CD14-positive monocyte (primary cell): ENCODE measurements at regions not wholly inside any gene's neighbourhood (a gene's known extent, or its start where the extent isn't known, plus 50 kb on each side); places are given as distances from the start of the nearest gene placed in this dataset.

Experiments
- DNase-seq, 3 donors: peaks; one replicate each; pipeline ENCODE4 v3.0.0-alpha.2; 2011 to 2022
- H2AFZ ChIP-seq: 2 replicates; pipeline ENCODE4 v1.6.0; 2012; ENCODE audit warnings: mild to moderate bottlenecking, low read depth, low read length, inconsistent platforms; ENCODE audit not compliant: insufficient read depth, poor library complexity, severe bottlenecking
- H3K27ac ChIP-seq, 2 donors: 1 replicate in 1 of 2; 2 replicates in 1 of 2; pipeline ENCODE4 v1.5.1; 2012 to 2013; ENCODE audit warnings: low read length in 2 of 2, control low read depth in 1 of 2, inconsistent platforms in 1 of 2, low read depth in 1 of 2, mild to moderate bottlenecking in 1 of 2
- H3K27me3 ChIP-seq, 2 donors: one replicate each; pipeline versions ENCODE4 v1.6.0 to v1.6.1; 2011 to 2013; ENCODE audit warnings: low read length in 2 of 2; ENCODE audit not compliant: control insufficient read depth in 2 of 2, insufficient read depth in 2 of 2
- H3K36me3 ChIP-seq, 2 donors: replicated peaks in 1 of 2; 1 replicate in 1 of 2; 2 replicates in 1 of 2; pipeline versions ENCODE4 v1.5.1 to v1.6.1; 2012 to 2013; ENCODE audit warnings: low read length in 2 of 2, control low read depth in 1 of 2, inconsistent platforms in 1 of 2, mild to moderate bottlenecking in 1 of 2; ENCODE audit not compliant: insufficient read depth in 2 of 2, control insufficient read depth in 1 of 2
- H3K4me1 ChIP-seq, 2 donors: 1 replicate in 1 of 2; 2 replicates in 1 of 2; pipeline versions ENCODE4 v1.5.1 to v1.6.1; 2012 to 2013; ENCODE audit warnings: low read length in 2 of 2, control low read depth in 1 of 2, inconsistent platforms in 1 of 2, mild to moderate bottlenecking in 1 of 2, moderate library complexity in 1 of 2; ENCODE audit not compliant: insufficient read depth in 2 of 2, control insufficient read depth in 1 of 2
- H3K4me2 ChIP-seq: replicated peaks from 2 replicates; pipeline ENCODE3; 2012; ENCODE audit warnings: low read length, moderate library complexity, mild to moderate bottlenecking; ENCODE audit not compliant: poor library complexity, severe bottlenecking; ENCODE audit errors: extremely low read depth
- H3K4me3 ChIP-seq, 3 experiments: fragments of 200-600 bp in 1 of 3; sonication (generic) in 1 of 3; replicated peaks in 1 of 3; 1 replicate in 2 of 3; 2 replicates in 1 of 3; pipeline ENCODE4 v1.5.1; 2011 to 2013; ENCODE audit warnings: low read length in 3 of 3, mild to moderate bottlenecking in 3 of 3, control low read depth in 2 of 3, low read depth in 2 of 3, inconsistent platforms in 1 of 3, moderate library complexity in 1 of 3
- H3K79me2 ChIP-seq: 2 replicates; pipeline ENCODE4 v1.6.0; 2012; ENCODE audit warnings: mild to moderate bottlenecking, control low read depth, inconsistent platforms, low read length, moderate library complexity; ENCODE audit not compliant: insufficient read depth
- H3K9ac ChIP-seq: 2 replicates; pipeline ENCODE4 v1.6.0; 2017; ENCODE audit warnings: low read length, mild to moderate bottlenecking; ENCODE audit not compliant: insufficient read depth, poor library complexity, severe bottlenecking
- H3K9me3 ChIP-seq, 2 donors: replicated peaks in 1 of 2; 1 replicate in 1 of 2; 2 replicates in 1 of 2; pipeline versions ENCODE4 v1.5.1 to v1.6.1; 2012 to 2013; ENCODE audit warnings: low read length in 2 of 2, control low read depth in 1 of 2; ENCODE audit not compliant: control insufficient read depth in 1 of 2, insufficient read depth in 1 of 2
- H4K20me1 ChIP-seq: 2 replicates; pipeline ENCODE4 v1.6.0; 2012; ENCODE audit warnings: mild to moderate bottlenecking, low read length, control low read depth, moderate library complexity; ENCODE audit not compliant: insufficient read depth
- H3K27ac Mint-ChIP-seq, 7 donors: one replicate each; pipeline ENCODE4 v1.8.0; 2020; ENCODE audit warnings: mild to moderate bottlenecking in 7 of 7, mixed read lengths in 7 of 7, moderate library complexity in 6 of 7, inconsistent platforms in 2 of 7
- H3K27me3 Mint-ChIP-seq, 3 donors: one replicate each; pipeline ENCODE4 v1.8.0; 2021 to 2022; ENCODE audit warnings: low read depth in 3 of 3, mild to moderate bottlenecking in 3 of 3, mixed read lengths in 3 of 3, moderate library complexity in 3 of 3, inconsistent platforms in 1 of 3
- H3K36me3 Mint-ChIP-seq, 2 donors: one replicate each; pipeline ENCODE4 v1.8.0; 2020; ENCODE audit warnings: mixed read lengths in 2 of 2, inconsistent platforms in 1 of 2, mild to moderate bottlenecking in 1 of 2
- H3K4me1 Mint-ChIP-seq: one replicate; pipeline ENCODE4 v1.8.0; 2020; ENCODE audit warnings: mild to moderate bottlenecking, mixed read lengths
- H3K4me3 Mint-ChIP-seq, 2 donors: one replicate each; pipeline ENCODE4 v1.8.0; 2020; ENCODE audit warnings: mild to moderate bottlenecking in 2 of 2, mixed read lengths in 2 of 2, moderate library complexity in 1 of 2
- H3K9me3 Mint-ChIP-seq, 7 donors: one replicate each; pipeline ENCODE4 v1.8.0; 2020 to 2022; ENCODE audit warnings: mixed read lengths in 7 of 7, mild to moderate bottlenecking in 6 of 7, moderate library complexity in 6 of 7, inconsistent platforms in 2 of 7
- CTCF ChIP-seq: fragments of 200-600 bp; IDR thresholded peaks from one replicate; pipeline ENCODE4 v1.8.0; 2022; ENCODE audit warnings: antibody characterized with exemption, mild to moderate bottlenecking
- WGBS: methylation state at CpG from one replicate; pipeline ENCODE4 v1.1.5; 2013; ENCODE audit warnings: missing lambda C conversion rate; ENCODE audit not compliant: insufficient coverage; 5-methylcytosine and 5-hydroxymethylcytosine counted together
- intact Hi-C, 2 donors: fragments of 100-400 bp; cut with micrococcal nuclease; formaldehyde crosslinking; loops; one replicate each; pipeline versions ENCODE4 v1.15.0 to v1.15.1; 2023

GRCh38 chr13:85254641-85255040 lies 544.6 kb downstream of the SLITRK6 start:
- Histone ChIP-seq H3K9me3 (peaks cover 0 to 11% of the 10 kb centered on the region in 2 donors), H3K4me3 (no peak overlapping the region), H2AFZ (no peak overlapping the region), H3K4me1 (no peaks in the 10 kb centered on the region), H3K36me3 (no peaks in the 10 kb centered on the region), H3K27me3 (no peaks in the 10 kb centered on the region), H4K20me1 (no peaks in the 10 kb centered on the region), H3K27ac (no peak overlapping the region), H3K4me2 (no peak overlapping the region), H3K9ac (no peak overlapping the region), H3K79me2 (no peaks in the 10 kb centered on the region)
- WGBS, result 76% methylated on average over 5 of the region's 6 CpGs
- TF ChIP-seq CTCF, result no peak
- no peaks in the 10 kb centered on the region for H3K4me1 Mint-ChIP-seq
- no peak for DNase-seq
- H3K27me3 Mint-ChIP-seq, result no peaks in the 10 kb centered on the region
- H3K9me3 Mint-ChIP-seq, result peaks cover 4 to 19% (median 9%) of the 10 kb centered on the region in 7 donors
- intact Hi-C loops, result no loop called here
- no peak overlapping the region for H3K27ac Mint-ChIP-seq
- H3K36me3 Mint-ChIP-seq, result no peaks in the 10 kb centered on the region
- H3K4me3 Mint-ChIP-seq, result no peak overlapping the region

- WGBS, result 94% methylated on average over 4 of the region's 4 CpGs
- TF ChIP-seq CTCF, result no peak
- H3K9me3 ChIP-seq, result peaks cover 0 to 11% of the 10 kb centered on the region in 2 donors
- no peak overlapping the region for H2AFZ ChIP-seq
- H3K27ac Mint-ChIP-seq, result no peak overlapping the region
- no peak overlapping the region for H3K9ac ChIP-seq
- H3K4me2 ChIP-seq, result no peak overlapping the region
- H3K9me3 Mint-ChIP-seq, result peaks cover 2 to 17% (median 7%) of the 10 kb centered on the region in 7 donors
- H3K27ac ChIP-seq, result no peak overlapping the region
- intact Hi-C loops, result no loop called here
- H3K4me1 ChIP-seq, result no peaks in the 10 kb centered on the region
- no peaks in the 10 kb centered on the region for H3K27me3 Mint-ChIP-seq
- no peaks in the 10 kb centered on the region for H3K36me3 Mint-ChIP-seq
- H3K79me2 ChIP-seq, result no peaks in the 10 kb centered on the region
- no peaks in the 10 kb centered on the region for H3K4me1 Mint-ChIP-seq
- no peak overlapping the region for H3K4me3 ChIP-seq
- no peak overlapping the region for H3K4me3 Mint-ChIP-seq
- no peaks in the 10 kb centered on the region for H4K20me1 ChIP-seq
- H3K36me3 ChIP-seq, result no peaks in the 10 kb centered on the region
- no peaks in the 10 kb centered on the region for H3K27me3 ChIP-seq
- DNase-seq, result no peak
These were observed 550.1 kb downstream of the SLITRK6 start for GRCh38 chr13:85249151-85249550.
